Astrocyte of the cerebellum (primary cell): ENCODE measurements at regions not wholly inside any gene's neighbourhood (a gene's known extent, or its start where the extent isn't known, plus 50 kb on each side); places are given as distances from the start of the nearest gene placed in this dataset.

Experiments used
- DNase-seq: peaks from one replicate; pipeline ENCODE4 v3.0.0-alpha.2; 2011; ENCODE audit warnings: low read depth
- H3K4me3 ChIP-seq: 2 replicates; pipeline ENCODE4 v1.5.1; 2011; ENCODE audit warnings: mild to moderate bottlenecking, low read depth, low read length, moderate library complexity
- CTCF ChIP-seq: IDR thresholded peaks from 2 replicates; pipeline ENCODE4 v1.5.1; 2012; ENCODE audit warnings: low read length, low read depth, moderate library complexity, mild to moderate bottlenecking; ENCODE audit errors: missing control alignments
- in situ Hi-C: cut with HindIII; loops from 2 replicates; pipeline ENCODE4 v1.10.0; 2017; ENCODE audit warnings: low sequenced_read_pairs

- TF ChIP-seq CTCF: no peak
- in situ Hi-C loops: no loop called here
- no peak overlapping the region for H3K4me3 ChIP-seq
- DNase-seq: no peak
These were observed 133.8 kb upstream of the CCL2 start for GRCh38 chr17:34121311-34121710.

- in situ Hi-C loops: no loop called here
- DNase-seq: no peak
- no peak for TF ChIP-seq CTCF
- no peak overlapping the region for H3K4me3 ChIP-seq
These were observed 132.6 kb upstream of the CCL2 start for GRCh38 chr17:34122515-34122914.

- in situ Hi-C loops: no loop called here
- TF ChIP-seq CTCF: no peak
- H3K4me3 ChIP-seq: no peak overlapping the region
- no peak for DNase-seq
These were observed 130.1 kb upstream of the CCL2 start for GRCh38 chr17:34125010-34125409.

GRCh38 chr17:34125921-34126320 lies 129.2 kb upstream of the CCL2 start:
- TF ChIP-seq CTCF: no peak
- no peak for DNase-seq
- no peak overlapping the region for H3K4me3 ChIP-seq
- in situ Hi-C loops: no loop called here

GRCh38 chr17:34126496-34126895 lies 128.6 kb upstream of the CCL2 start:
- DNase-seq: no peak
- H3K4me3 ChIP-seq: no peak overlapping the region
- in situ Hi-C loops: no loop called here
- TF ChIP-seq CTCF: no peak

GRCh38 chr17:34126965-34127364 lies 128.1 kb upstream of the CCL2 start:
- H3K4me3 ChIP-seq: no peak overlapping the region
- TF ChIP-seq CTCF: no peak
- in situ Hi-C loops: no loop called here
- no peak for DNase-seq

- TF ChIP-seq CTCF: no peak
- DNase-seq: no peak
These were observed 124.5 kb upstream of the CCL2 start for GRCh38 chr17:34130544-34130943.

More at GRCh38 chr17:34130544-34130943, 124.5 kb upstream of the CCL2 start:
- no peak overlapping the region for H3K4me3 ChIP-seq
- in situ Hi-C loops: no loop called here
